Right renal cortex interstitium (tissue), 3 donors: ENCODE measurements at regions not wholly inside any gene's neighbourhood (a gene's known extent, or its start where the extent isn't known, plus 50 kb on each side); places are given as distances from the start of the nearest gene placed in this dataset.

Source experiments
- DNase-seq, 3 donors: peaks; one replicate each; pipeline ENCODE4 v3.0.0-alpha.2; 2013; ENCODE audit warnings: low read depth in 3 of 3, low spot score in 2 of 3

GRCh38 chr18:6644836-6645627 lies 84.5 kb upstream of the ARHGAP28 start:
- DNase-seq: no peak

GRCh38 chr18:6646801-6647200 lies 82.7 kb upstream of the ARHGAP28 start:
- DNase-seq: no peak

- no peak for DNase-seq
Measured at GRCh38 chr18:6648581-6648980, 80.9 kb upstream of the ARHGAP28 start.

- DNase-seq: no peak
Measured at GRCh38 chr18:6649421-6650126, 79.9 kb upstream of the ARHGAP28 start.

- DNase-seq: no peak
Measured at GRCh38 chr18:6650127-6650507, 79.4 kb upstream of the ARHGAP28 start.

- no peak for DNase-seq
Measured at GRCh38 chr18:6650747-6651146, 78.8 kb upstream of the ARHGAP28 start.

- no peak for DNase-seq
Measured at GRCh38 chr18:6652098-6652497, 77.4 kb upstream of the ARHGAP28 start.

GRCh38 chr18:6653880-6654279 lies 75.6 kb upstream of the ARHGAP28 start:
- no peak for DNase-seq

- no peak for DNase-seq
Measured at GRCh38 chr18:6659963-6660725, 69.4 kb upstream of the ARHGAP28 start.

GRCh38 chr18:6661692-6662415 lies 67.7 kb upstream of the ARHGAP28 start:
- DNase-seq: no peak

GRCh38 chr18:6666012-6666685 lies 63.4 kb upstream of the ARHGAP28 start:
- DNase-seq: no peak

- DNase-seq: no peak
Measured at GRCh38 chr18:6668836-6669235, 60.7 kb upstream of the ARHGAP28 start.

- no peak for DNase-seq
Measured at GRCh38 chr18:6672821-6673308, 56.7 kb upstream of the ARHGAP28 start.

- DNase-seq: no peak
Measured at GRCh38 chr18:6677086-6677485, 52.4 kb upstream of the ARHGAP28 start.

- DNase-seq: no peak
Measured at GRCh38 chr18:6679201-6679600, 50.3 kb upstream of the ARHGAP28 start.
